Kidney (tissue), 13 donors: ENCODE measurements at regions not wholly inside any gene's neighbourhood (a gene's known extent, or its start where the extent isn't known, plus 50 kb on each side); places are given as distances from the start of the nearest gene placed in this dataset.
"Not testable (repeated sequence)": the region's sequence is repeated elsewhere in the genome, so short reads cannot be mapped to it uniquely, and the experiment has no call there.

Experiments
- DNase-seq, 5 donors: peaks; one replicate each; pipeline ENCODE4 v3.0.0-alpha.2; 2013 to 2020
- FAIRE-seq: peaks from 2 replicates; lab custom pipeline; 2012; peaks lifted over from hg19 to GRCh38; lab: Jason Lieb, UNC
- H3K27ac ChIP-seq, 2 donors: one replicate each; pipeline ENCODE4 v1.7.0; 2013; ENCODE audit warnings: low read depth in 2 of 2, low read length in 2 of 2, inconsistent platforms in 1 of 2
- H3K27me3 ChIP-seq: one replicate; pipeline ENCODE4 v1.7.1; 2013; ENCODE audit warnings: low read length, inconsistent platforms; ENCODE audit not compliant: control insufficient read depth, insufficient read depth
- H3K36me3 ChIP-seq, 3 donors: one replicate each; pipeline versions ENCODE4 v1.7.0 to v1.7.1; 2013; ENCODE audit warnings: low read length in 3 of 3, control low read depth in 1 of 3, inconsistent platforms in 1 of 3; ENCODE audit not compliant: insufficient read depth in 3 of 3, control insufficient read depth in 2 of 3
- H3K4me1 ChIP-seq, 3 donors: one replicate each; pipeline versions ENCODE4 v1.7.0 to v1.7.1; 2013; ENCODE audit warnings: low read length in 3 of 3, inconsistent platforms in 1 of 3, low read depth in 1 of 3; ENCODE audit not compliant: control insufficient read depth in 2 of 3, insufficient read depth in 2 of 3
- H3K4me3 ChIP-seq, 3 donors: one replicate each; pipeline versions ENCODE4 v1.7.0 to v1.8.1; 2013; ENCODE audit warnings: low read length in 3 of 3, control low read depth in 1 of 3, inconsistent platforms in 1 of 3
- H3K9ac ChIP-seq, 3 donors: one replicate each; pipeline versions ENCODE4 v1.7.0 to v1.7.1; 2013; ENCODE audit warnings: low read length in 3 of 3, control low read depth in 1 of 3, inconsistent platforms in 1 of 3
- H3K9me3 ChIP-seq, 3 donors: one replicate each; pipeline versions ENCODE4 v1.7.0 to v1.7.1; 2013; ENCODE audit warnings: low read length in 3 of 3, control low read depth in 1 of 3, inconsistent platforms in 1 of 3; ENCODE audit not compliant: control insufficient read depth in 2 of 3, insufficient read depth in 1 of 3
- CTCF ChIP-seq: IDR thresholded peaks from 3 replicates; pipeline ENCODE4 v1.5.1; 2012; ENCODE audit warnings: mild to moderate bottlenecking, moderate library complexity, borderline replicate concordance; ENCODE audit not compliant: insufficient read depth; ENCODE audit errors: extremely low read depth
- intact Hi-C: fragments of 100-400 bp; cut with DNase I; formaldehyde crosslinking; loops from one replicate; pipeline ENCODE4 v1.11.1; 2022
- donor health status: control.
- donor health status: control.
- donor health status: control.
- donor health status: control.
- donor health status: control.
- donor health status: DM: yes; HTN: yes; CAD: no.
- donor health status: Normal renal cell carcinoma (clear cell type).

GRCh38 chr20:54922636-54923035, 447.2 kb downstream of the DOK5 start:
- no peak for FAIRE-seq
- no peak for TF ChIP-seq CTCF
- intact Hi-C loops = no loop called here

GRCh38 chr20:54922096-54922495, 446.7 kb downstream of the DOK5 start:
- FAIRE-seq (no peak), DNase-seq (no peak)
- H3K27me3 ChIP-seq = no peaks in the 10 kb centered on the region
- no peak overlapping the region for H3K27ac ChIP-seq
- no peaks in the 10 kb centered on the region for H3K4me1 ChIP-seq
- intact Hi-C loops = no loop called here
- H3K9ac ChIP-seq = no peak overlapping the region
- H3K36me3 ChIP-seq = no peaks in the 10 kb centered on the region
- no peaks in the 10 kb centered on the region for H3K9me3 ChIP-seq
- H3K4me3 ChIP-seq = no peak overlapping the region
- no peak for TF ChIP-seq CTCF

More at GRCh38 chr20:54922636-54923035, 447.2 kb downstream of the DOK5 start:
- Histone ChIP-seq H3K4me3 (no peak overlapping the region), H3K27ac (no peak overlapping the region), H3K4me1 (no peaks in the 10 kb centered on the region), H3K9me3 (no peaks in the 10 kb centered on the region), H3K36me3 (no peaks in the 10 kb centered on the region), H3K27me3 (no peaks in the 10 kb centered on the region), H3K9ac (no peak overlapping the region)
- no peak for DNase-seq

DNA sequence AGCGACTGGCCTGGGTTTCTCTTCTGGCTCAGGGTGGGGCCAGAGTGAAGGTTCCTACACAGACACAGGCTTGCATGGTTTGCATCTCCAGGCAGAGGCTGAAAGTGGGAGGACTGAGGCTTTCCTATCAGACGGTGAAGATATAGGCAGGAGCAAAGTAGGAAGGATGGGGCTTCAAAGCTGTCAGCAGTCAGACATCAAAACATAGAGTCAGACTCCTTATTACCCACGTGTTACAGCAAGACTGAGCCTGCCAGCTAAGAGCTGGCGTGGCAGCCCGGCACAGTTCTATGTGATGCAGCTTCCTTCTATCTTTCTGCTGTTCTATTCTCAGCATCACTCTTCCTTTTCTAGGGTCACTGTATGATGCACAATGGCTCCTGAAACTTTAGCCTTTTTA, 445.1 kb downstream of the DOK5 start:
- H3K27ac ChIP-seq = no peak overlapping the region
- no peaks in the 10 kb centered on the region for H3K4me1 ChIP-seq
- H3K9ac ChIP-seq = no peak overlapping the region
- FAIRE-seq (no peak), DNase-seq (no peak)
- H3K36me3 ChIP-seq = no peaks in the 10 kb centered on the region
- no peak overlapping the region for H3K4me3 ChIP-seq
- H3K9me3 ChIP-seq = no peaks in the 10 kb centered on the region
- no peaks in the 10 kb centered on the region for H3K27me3 ChIP-seq
- no peak for TF ChIP-seq CTCF
- intact Hi-C loops = no loop called here

GRCh38 chr20:54918993-54919392, 443.6 kb downstream of the DOK5 start:
- H3K27ac ChIP-seq, DNase-seq, H3K27me3 ChIP-seq, H3K36me3 ChIP-seq, H3K4me1 ChIP-seq, intact Hi-C loops, H3K9me3 ChIP-seq, H3K4me3 ChIP-seq, FAIRE-seq, H3K9ac ChIP-seq: not testable (repeated sequence)
